K562 (cell line): ENCODE measurements at regions not wholly inside any gene's neighbourhood (a gene's known extent, or its start where the extent isn't known, plus 50 kb on each side); places are given as distances from the start of the nearest gene placed in this dataset.

Source experiments
- ATAC-seq: fragments of 200-7000 bp; cut with Tn5 transposase; 3 replicates; pipeline ENCODE4 v1.9.1; 2020; ENCODE audit warnings: moderate library complexity
- BruUV-seq: library from RNA; stranded (reverse); fragments of 400-500 nt; replicated peaks from 2 replicates; lab custom pipeline; 2021; lab: Mats Ljungman, UMichigan
- CTCF ChIA-PET: fragments of 300-600 bp; formaldehyde crosslinking; extraction: SDS; loops from one replicate; lab custom pipeline; 2021; ENCODE audit warnings: low intra/inter-chr PET ratio; lab: Yijun Ruan, JAX
- POLR2A ChIA-PET: fragments of 300-600, 350-650 bp; sonication (Branson Sonifier 250); formaldehyde crosslinking; extraction: SDS; loops from one replicate; lab custom pipeline; 2021; ENCODE audit warnings: antibody characterized with exemption, inconsistent platforms; lab: Yijun Ruan, JAX
- DNase-seq, 4 experiments: peaks; one replicate each; pipeline versions ENCODE4 v3.0.0 to v3.0.0-alpha.2; 2011 to 2018; ENCODE audit warnings: low spot score in 3 of 4, mixed read lengths in 3 of 4; ENCODE audit errors: extremely low read depth in 1 of 4
- FAIRE-seq: peaks from 2 replicates; lab custom pipeline; 2011; peaks lifted over from hg19 to GRCh38; lab: Jason Lieb, UNC
- H2AFZ ChIP-seq: 2 replicates; pipeline ENCODE4 v1.6.0; 2011; ENCODE audit warnings: low read depth, low read length, control low read depth, inconsistent platforms
- H3K27ac ChIP-seq: fragments of 200-600 bp; 3 replicates; pipeline ENCODE4 v1.8.0; 2011; ENCODE audit warnings: low read depth, mild to moderate bottlenecking, control low read depth, inconsistent platforms, low read length, moderate library complexity, mixed read lengths; ENCODE audit errors: extremely low read depth
- H3K27me3 ChIP-seq, 2 experiments: fragments of 300-600 bp in 1 of 2; 2 replicates in 1 of 2; 3 replicates in 1 of 2; pipeline versions ENCODE4 v1.6.0 to v1.8.0; 2011; ENCODE audit warnings: inconsistent platforms in 2 of 2, low read length in 2 of 2, mild to moderate bottlenecking in 1 of 2, mixed read lengths in 1 of 2, moderate library complexity in 1 of 2; ENCODE audit not compliant: control insufficient read depth in 2 of 2, insufficient read depth in 2 of 2
- H3K36me3 ChIP-seq: fragments of 300-600 bp; 3 replicates; pipeline ENCODE4 v1.8.0; 2011; ENCODE audit warnings: mild to moderate bottlenecking, low read length, inconsistent platforms; ENCODE audit not compliant: control insufficient read depth, insufficient read depth
- H3K4me1 ChIP-seq, 2 experiments: fragments of 200-600 bp in 1 of 2; replicated peaks in 1 of 2; 2 replicates in 1 of 2; 3 replicates in 1 of 2; pipeline versions ENCODE4 v1.5.1 to v1.8.0; 2011; ENCODE audit warnings: inconsistent platforms in 2 of 2, low read length in 2 of 2, mild to moderate bottlenecking in 1 of 2, mixed read lengths in 1 of 2, moderate library complexity in 1 of 2; ENCODE audit not compliant: control insufficient read depth in 2 of 2, insufficient read depth in 2 of 2
- H3K4me2 ChIP-seq: 2 replicates; pipeline ENCODE4 v1.6.1; 2011; ENCODE audit warnings: low read length, control low read depth, inconsistent platforms, mixed read lengths; ENCODE audit not compliant: insufficient read depth
- H3K4me3 ChIP-seq: fragments of 200-600 bp; sonication (generic), shearing (Covaris generic); 2 replicates; pipeline ENCODE4 v1.5.1; 2016; ENCODE audit warnings: control low read depth, inconsistent platforms
- H3K79me2 ChIP-seq: fragments of 200-600 bp; 3 replicates; pipeline ENCODE4 v1.8.0; 2011; ENCODE audit warnings: low read length, inconsistent platforms; ENCODE audit not compliant: control insufficient read depth, insufficient read depth
- H3K9ac ChIP-seq, 2 experiments: 2 replicates each; pipeline versions ENCODE4 v1.6.0 to v1.6.1; 2011; ENCODE audit warnings: low read depth in 2 of 2, low read length in 2 of 2, control low read depth in 1 of 2, inconsistent platforms in 1 of 2, mild to moderate bottlenecking in 1 of 2, mixed read lengths in 1 of 2; ENCODE audit not compliant: insufficient read depth in 1 of 2
- H3K9me1 ChIP-seq: one replicate; pipeline ENCODE4 v1.6.0; 2011; ENCODE audit warnings: inconsistent platforms, mild to moderate bottlenecking, low read length, moderate library complexity; ENCODE audit not compliant: control insufficient read depth, insufficient read depth
- H3K9me3 ChIP-seq: replicated peaks from 2 replicates; pipeline ENCODE4 v1.5.1; 2011; ENCODE audit warnings: low read depth, low read length, inconsistent platforms; ENCODE audit not compliant: control insufficient read depth, insufficient read depth
- H4K20me1 ChIP-seq: replicated peaks from 2 replicates; pipeline ENCODE4 v1.6.1; 2011; ENCODE audit warnings: low read length, inconsistent platforms, mixed read lengths; ENCODE audit not compliant: control insufficient read depth, insufficient read depth
- CBX3 ChIP-seq, 2 experiments: IDR thresholded peaks; 1 replicate in 1 of 2; 2 replicates in 1 of 2; pipeline ENCODE4 v1.6.1; 2012; ENCODE audit warnings: inconsistent platforms in 2 of 2, low read length in 2 of 2, borderline replicate concordance in 1 of 2, control low read depth in 1 of 2
- GABPB2 ChIP-seq: fragments of 250-450 bp; sonication (Bioruptor Pico); conservative IDR thresholded peaks from 2 replicates; pipeline ENCODE4 v1.5.1; 2021; ENCODE audit warnings: mild to moderate bottlenecking
- NR0B1 ChIP-seq: fragments of 450-650 bp; IDR thresholded peaks from one replicate; pipeline ENCODE4 v1.6.1; 2018; ENCODE audit warnings: mild to moderate bottlenecking, moderate library complexity; ENCODE audit not compliant: partially characterized antibody
- ZFP30 ChIP-seq: fragments of 250-450 bp; sonication (Bioruptor Pico); IDR thresholded peaks from 2 replicates; pipeline ENCODE4 v1.8.0; 2022; ENCODE audit warnings: moderate library complexity, mild to moderate bottlenecking, inconsistent platforms, borderline replicate concordance
- WGBS: fragments of 100-300 bp; shearing (Covaris generic); methylation state at CpG from one replicate; pipeline ENCODE4 v1.1.6; 2016; ENCODE audit warnings: low coverage, mixed read lengths; ENCODE audit not compliant: insufficient coverage; ENCODE audit errors: missing lambda C conversion rate; 5-methylcytosine and 5-hydroxymethylcytosine counted together
- in situ Hi-C: fragments of 300-500 bp; cut with MboI; formaldehyde crosslinking; loops from 4 replicates; pipeline ENCODE4 v1.15.0; 2018; ENCODE audit warnings: inconsistent platforms, mixed read lengths
- intact Hi-C: fragments of 100-400 bp; cut with micrococcal nuclease; formaldehyde crosslinking; loops from 2 replicates; pipeline ENCODE4 v1.14.2; 2022

GRCh38 chr21:41578716-41579115 lies 70.8 kb upstream of the TMPRSS2 start (continued):
- no peak for TF ChIP-seq GABPB2 (CRISPR knock-in tag)
- TF ChIP-seq, all 486 proteins: peak for 0

GRCh38 chr21:41578083-41578482 lies 70.1 kb upstream of the TMPRSS2 start:
- H3K36me3 ChIP-seq, result no peaks in the 10 kb centered on the region
- no peak overlapping the region for H3K27ac ChIP-seq
- intact Hi-C loops (no loop called here), in situ Hi-C loops (no loop called here)
- H3K27me3 ChIP-seq, result no peaks in the 10 kb centered on the region; a peak in 1 of 5 replicates
- peak in 1 of 2 experiments; percentile 53; a peak in 1 of 3 replicates for TF ChIP-seq CBX3 (IDR thresholded peaks at IDR 0.05; ENCODE audit: borderline replicate concordance in 1 of 2, low read length in 2 of 2)
- no peak for TF ChIP-seq NR0B1
- peak; percentile 75; the same call in 1 of the 2 replicates for TF ChIP-seq ZFP30 (CRISPR knock-in tag)
- BruUV-seq, result no TSS peak
- H3K4me1 ChIP-seq, result no peaks in the 10 kb centered on the region
- no peak overlapping the region for H3K4me3 ChIP-seq
- FAIRE-seq (no peak), ATAC-seq (no peak), DNase-seq (no peak)
- ChIA-PET CTCF (no interaction called here), POLR2A (no interaction called here)
- no peaks in the 10 kb centered on the region for H3K9me3 ChIP-seq
- no peaks in the 10 kb centered on the region for H4K20me1 ChIP-seq
- H3K79me2 ChIP-seq, result no peaks in the 10 kb centered on the region
- WGBS, result 4% methylated on average over 1 of the region's 1 CpG
- H3K4me2 ChIP-seq, result no peak overlapping the region
- H3K9ac ChIP-seq, result no peak overlapping the region
- no peak overlapping the region for H2AFZ ChIP-seq
- no peaks in the 10 kb centered on the region for H3K9me1 ChIP-seq
